ENCODE measurements at regions not wholly inside any gene's neighbourhood (a gene's known extent, or its start where the extent isn't known, plus 50 kb on each side); places are given as distances from the start of the nearest gene placed in this dataset.

- no peak overlapping the region for H2AFZ ChIP-seq (ENCODE audit: insufficient read depth, low read depth, low read length, poor library complexity, severe bottlenecking)
- H3K27ac Mint-ChIP-seq, result no peak overlapping the region
- WGBS (ENCODE audit: insufficient coverage), result 80% methylated on average over 2 of the region's 2 CpGs
- no peaks in the 10 kb centered on the region for H3K4me1 ChIP-seq (ENCODE audit: control insufficient read depth in 2 of 2, insufficient read depth in 2 of 2, low read length in 2 of 2)
- H3K4me3 ChIP-seq (ENCODE audit: control extremely low read depth in 1 of 5, extremely low read depth in 1 of 5, insufficient read depth in 1 of 5, low read depth in 2 of 5, low read length in 4 of 5), result no peak overlapping the region
- POLR2A ChIA-PET, result no interaction called here
- H3K9ac ChIP-seq (ENCODE audit: low read length), result no peak overlapping the region
- no peak for DNase-seq
- H3K4me1 Mint-ChIP-seq, result no peaks in the 10 kb centered on the region
- TF ChIP-seq CTCF (IDR thresholded peaks at IDR 0.05) (no peak), EZH2 (IDR thresholded peaks at IDR 0.05; ENCODE audit: borderline replicate concordance, insufficient read depth, low read depth, low read length, poor library complexity, severe bottlenecking) (no peak)
- H3K4me3 Mint-ChIP-seq, result no peak overlapping the region
- ATAC-seq (ENCODE audit: low read depth), result no peak
- H3K27me3 ChIP-seq (replicated peaks in 1 of 4; ENCODE audit: control extremely low read depth in 1 of 4, control insufficient read depth in 3 of 4, insufficient read depth in 4 of 4, low read length in 3 of 4), result no peaks in the 10 kb centered on the region
- H4K20me1 ChIP-seq (ENCODE audit: control insufficient read depth, insufficient read depth, low read length, poor library complexity, severe bottlenecking), result no peaks in the 10 kb centered on the region
- H3K36me3 ChIP-seq (replicated peaks in 1 of 2; ENCODE audit: control extremely low read depth in 1 of 2, control insufficient read depth in 1 of 2, extremely low read depth in 1 of 2, insufficient read depth in 2 of 2, low read length in 1 of 2), result no peaks in the 10 kb centered on the region
- H3K9me3 Mint-ChIP-seq (ENCODE audit: insufficient read depth), result peaks cover 7% of the 10 kb centered on the region
- no peaks in the 10 kb centered on the region for H3K79me2 ChIP-seq (ENCODE audit: control insufficient read depth, insufficient read depth, low read length)
- no peaks in the 10 kb centered on the region for H3K27me3 Mint-ChIP-seq
- intact Hi-C loops (cut with micrococcal nuclease), result no loop called here
- H3K4me2 ChIP-seq (replicated peaks; ENCODE audit: low read depth, low read length, poor library complexity, severe bottlenecking), result no peak overlapping the region
- CTCF ChIA-PET, result no interaction called here
- H3K27ac ChIP-seq (ENCODE audit: low read length in 2 of 2), result no peak overlapping the region
- H3K9me3 ChIP-seq (ENCODE audit: control extremely low read depth in 1 of 3, control insufficient read depth in 2 of 3, insufficient read depth in 1 of 3, low read length in 2 of 3), result no peaks in the 10 kb centered on the region
Measured at GRCh38 chr10:29866356-29866755, 193.0 kb downstream of the JCAD start.

GRCh38 chr10:29865700-29866355 lies 193.6 kb downstream of the JCAD start:
- DNase-seq (no peak), ATAC-seq (ENCODE audit: low read depth) (no peak)
- Mint-ChIP-seq H3K27me3 (no peaks in the 10 kb centered on the region), H3K27ac (no peak overlapping the region), H3K4me3 (no peak overlapping the region), H3K9me3 (ENCODE audit: insufficient read depth) (peaks cover 6% of the 10 kb centered on the region), H3K4me1 (no peaks in the 10 kb centered on the region)
- no peaks in the 10 kb centered on the region for H3K36me3 ChIP-seq (replicated peaks in 1 of 2; ENCODE audit: control extremely low read depth in 1 of 2, control insufficient read depth in 1 of 2, extremely low read depth in 1 of 2, insufficient read depth in 2 of 2, low read length in 1 of 2)
- H3K4me1 ChIP-seq (ENCODE audit: control insufficient read depth in 2 of 2, insufficient read depth in 2 of 2, low read length in 2 of 2), result no peaks in the 10 kb centered on the region
- CTCF ChIA-PET, result no interaction called here
- H2AFZ ChIP-seq (ENCODE audit: insufficient read depth, low read depth, low read length, poor library complexity, severe bottlenecking), result no peak overlapping the region
- H3K79me2 ChIP-seq (ENCODE audit: control insufficient read depth, insufficient read depth, low read length), result no peaks in the 10 kb centered on the region
- POLR2A ChIA-PET, result no interaction called here
- no peak overlapping the region for H3K9ac ChIP-seq (ENCODE audit: low read length)
- no peaks in the 10 kb centered on the region for H3K27me3 ChIP-seq (replicated peaks in 1 of 4; ENCODE audit: control extremely low read depth in 1 of 4, control insufficient read depth in 3 of 4, insufficient read depth in 4 of 4, low read length in 3 of 4)
- no peaks in the 10 kb centered on the region for H4K20me1 ChIP-seq (ENCODE audit: control insufficient read depth, insufficient read depth, low read length, poor library complexity, severe bottlenecking)
- H3K9me3 ChIP-seq (ENCODE audit: control extremely low read depth in 1 of 3, control insufficient read depth in 2 of 3, insufficient read depth in 1 of 3, low read length in 2 of 3), result no peaks in the 10 kb centered on the region
- H3K27ac ChIP-seq (ENCODE audit: low read length in 2 of 2), result no peak overlapping the region
- TF ChIP-seq EZH2 (IDR thresholded peaks at IDR 0.05; ENCODE audit: borderline replicate concordance, insufficient read depth, low read depth, low read length, poor library complexity, severe bottlenecking) (no peak), CTCF (IDR thresholded peaks at IDR 0.05) (no peak)
- 100% methylated on average over 1 of the region's 6 CpGs for WGBS (ENCODE audit: insufficient coverage)
- H3K4me2 ChIP-seq (replicated peaks; ENCODE audit: low read depth, low read length, poor library complexity, severe bottlenecking), result no peak overlapping the region
- intact Hi-C loops (cut with micrococcal nuclease), result no loop called here
- H3K4me3 ChIP-seq (ENCODE audit: control extremely low read depth in 1 of 5, extremely low read depth in 1 of 5, insufficient read depth in 1 of 5, low read depth in 2 of 5, low read length in 4 of 5), result no peak overlapping the region

All from B cell (primary cell).